GM12878 (cell line): ENCODE measurements at regions not wholly inside any gene's neighbourhood (a gene's known extent, or its start where the extent isn't known, plus 50 kb on each side); places are given as distances from the start of the nearest gene placed in this dataset.

Experiments
- ATAC-seq: fragments of 200-7000 bp; cut with Tn5 transposase; 3 replicates; pipeline ENCODE4 v1.9.1; 2020; ENCODE audit warnings: mild to moderate bottlenecking, moderate library complexity
- BruUV-seq: library from RNA; stranded (reverse); fragments of 400-500 nt; replicated peaks from 2 replicates; lab custom pipeline; 2021; lab: Mats Ljungman, UMichigan
- CTCF ChIA-PET: fragments of 300-600 bp; sonication (Branson Sonifier 250); formaldehyde crosslinking; extraction: SDS; loops from one replicate; lab custom pipeline; 2021; ENCODE audit warnings: inconsistent platforms; lab: Yijun Ruan, JAX
- POLR2A ChIA-PET: fragments of 350-600 bp; formaldehyde crosslinking; extraction: SDS; loops from one replicate; lab custom pipeline; 2021; ENCODE audit warnings: inconsistent platforms; lab: Charles Lee
- RAD21 ChIA-PET: fragments of 300-600 bp; sonication (Branson Sonifier 250); formaldehyde crosslinking; loops from one replicate; lab custom pipeline; 2023; ENCODE audit warnings: antibody characterized with exemption; ENCODE audit not compliant: unreplicated experiment; lab: Charles Lee
- SMC1A ChIA-PET: fragments of 300-600 bp; sonication (Branson Sonifier 250); formaldehyde crosslinking; loops from one replicate; lab custom pipeline; 2023; ENCODE audit not compliant: unreplicated experiment, uncharacterized antibody; lab: Charles Lee
- DNase-seq: peaks from one replicate; pipeline ENCODE4 v3.0.0-alpha.2; 2011; ENCODE audit warnings: low read depth, low spot score
- FAIRE-seq: peaks from 3 replicates; lab custom pipeline; 2011; peaks lifted over from hg19 to GRCh38; lab: Jason Lieb, UNC
- H2AFZ ChIP-seq: 2 replicates; pipeline ENCODE4 v1.6.0; 2011; ENCODE audit warnings: low read depth, low read length, control low read depth; ENCODE audit not compliant: control insufficient read depth
- H3K27ac ChIP-seq: 2 replicates; pipeline ENCODE4 v1.5.1; 2011; ENCODE audit warnings: control low read depth; ENCODE audit not compliant: control insufficient read depth, insufficient read depth
- H3K27me3 ChIP-seq, 2 experiments: replicated peaks in 1 of 2; 2 replicates each; pipeline versions ENCODE4 v1.6.0 to v1.6.1; 2011; ENCODE audit warnings: low read length in 1 of 2; ENCODE audit not compliant: control insufficient read depth in 2 of 2, insufficient read depth in 2 of 2
- H3K36me3 ChIP-seq, 2 experiments: 2 replicates each; pipeline ENCODE4 v1.5.1; 2011; ENCODE audit warnings: low read length in 1 of 2; ENCODE audit not compliant: control insufficient read depth in 2 of 2, insufficient read depth in 2 of 2
- H3K4me1 ChIP-seq: 2 replicates; pipeline ENCODE4 v1.6.1; 2011; ENCODE audit warnings: mild to moderate bottlenecking, low read length, moderate library complexity, mixed read lengths; ENCODE audit not compliant: control insufficient read depth, insufficient read depth
- H3K4me2 ChIP-seq: 2 replicates; pipeline ENCODE4 v1.6.0; 2011; ENCODE audit warnings: control low read depth; ENCODE audit not compliant: control insufficient read depth, insufficient read depth
- H3K4me3 ChIP-seq: fragments of 200-600 bp; sonication (generic); 2 replicates; pipeline ENCODE4 v1.5.1; 2016
- H3K79me2 ChIP-seq: 2 replicates; pipeline ENCODE4 v1.6.0; 2011; ENCODE audit warnings: low read length; ENCODE audit not compliant: control insufficient read depth, insufficient read depth
- H3K9ac ChIP-seq: 2 replicates; pipeline ENCODE4 v1.8.0; 2011; ENCODE audit warnings: low read length, control low read depth, mixed read lengths; ENCODE audit not compliant: control insufficient read depth, insufficient read depth
- H3K9me3 ChIP-seq: replicated peaks from 3 replicates; pipeline ENCODE4 v1.5.1; 2011; ENCODE audit warnings: mild to moderate bottlenecking, low read length; ENCODE audit not compliant: control insufficient read depth, insufficient read depth
- H4K20me1 ChIP-seq: 2 replicates; pipeline ENCODE4 v1.6.0; 2011; ENCODE audit not compliant: control insufficient read depth, insufficient read depth
- FOXM1 ChIP-seq: IDR thresholded peaks from 2 replicates; pipeline ENCODE4 v1.6.1; 2012; ENCODE audit warnings: low read depth, mild to moderate bottlenecking, inconsistent platforms, low read length, moderate library complexity
- JUNB ChIP-seq: IDR thresholded peaks from 2 replicates; pipeline ENCODE4 v1.6.1; 2016; ENCODE audit warnings: antibody characterized with exemption, mild to moderate bottlenecking
- KAT2A ChIP-seq: conservative IDR thresholded peaks from 2 replicates; pipeline ENCODE4 v1.6.1; 2011; ENCODE audit warnings: low read depth, low read length; ENCODE audit not compliant: control insufficient read depth
- MXI1 ChIP-seq: fragments of 150-350 bp; IDR thresholded peaks from 2 replicates; pipeline ENCODE4 v1.6.1; 2011; ENCODE audit warnings: low read depth, mild to moderate bottlenecking, inconsistent platforms, low read length, improper control_type of control experiment
- RELA ChIP-seq: fragments of 450-650 bp; IDR thresholded peaks from 2 replicates; pipeline ENCODE4 v1.8.0; 2014; ENCODE audit warnings: borderline replicate concordance; ENCODE audit not compliant: partially characterized antibody
- RFX5 ChIP-seq: IDR thresholded peaks from 2 replicates; pipeline ENCODE4 v1.6.1; 2011; ENCODE audit warnings: low read depth, low read length, improper control_type of control experiment
- SIN3A ChIP-seq: IDR thresholded peaks from 2 replicates; pipeline ENCODE4 v1.6.1; 2012; ENCODE audit warnings: low read depth, low read length, improper control_type of control experiment
- SRF ChIP-seq, 2 experiments: IDR thresholded peaks; 2 replicates each; pipeline ENCODE4 v1.6.1; 2011; ENCODE audit warnings: low read depth in 2 of 2, low read length in 2 of 2, mild to moderate bottlenecking in 1 of 2, moderate library complexity in 1 of 2
- STAT1 ChIP-seq: fragments of 450-650 bp; conservative IDR thresholded peaks from 2 replicates; pipeline ENCODE4 v1.6.1; 2014; ENCODE audit warnings: antibody characterized with exemption, mild to moderate bottlenecking
- TARDBP ChIP-seq: IDR thresholded peaks from 2 replicates; pipeline ENCODE4 v1.6.1; 2016; ENCODE audit warnings: borderline replicate concordance
- ZZZ3 ChIP-seq: IDR thresholded peaks from 2 replicates; pipeline ENCODE4 v1.6.1; 2011; ENCODE audit warnings: low read depth; ENCODE audit not compliant: control insufficient read depth, insufficient read length
- WGBS: methylation state at CpG from one replicate; pipeline ENCODE4 v1.1.6; 2016; ENCODE audit warnings: low lambda C conversion rate; ENCODE audit not compliant: insufficient replicate concordance, insufficient coverage; ENCODE audit errors: missing lambda C conversion rate; 5-methylcytosine and 5-hydroxymethylcytosine counted together
- in situ Hi-C: fragments of 300-500 bp; cut with MboI; formaldehyde crosslinking; loops from 9 replicates; pipeline ENCODE4 v1.14.3; 2018; ENCODE audit warnings: mixed read lengths
- intact Hi-C: fragments of 100-400 bp; cut with micrococcal nuclease; formaldehyde crosslinking; loops from one replicate; pipeline ENCODE4 v1.14.2; 2022; ENCODE audit not compliant: unreplicated experiment
- TF ChIP-seq, protein P1 (sequence below): fragments of 450-650 bp; formaldehyde crosslinking; IDR thresholded peaks from 2 replicates; pipeline ENCODE4 v1.5.0; 2022; ENCODE audit warnings: mild to moderate bottlenecking, missing genetic modification characterization
- TF ChIP-seq, protein P2 (sequence below): IDR thresholded peaks from 2 replicates; pipeline ENCODE4 v1.6.1; 2011; ENCODE audit warnings: low read depth, mild to moderate bottlenecking, low read length, moderate library complexity, borderline replicate concordance; ENCODE audit errors: extremely low read depth
- TF ChIP-seq, protein P3 (sequence below): IDR thresholded peaks from 2 replicates; pipeline ENCODE4 v1.6.1; 2012; ENCODE audit warnings: low read depth, low read length, improper control_type of control experiment
- TF ChIP-seq, protein P4 (sequence below): fragments of 450-650 bp; IDR thresholded peaks from 2 replicates; pipeline ENCODE4 v1.6.1; 2016; ENCODE audit warnings: mild to moderate bottlenecking

DNA sequence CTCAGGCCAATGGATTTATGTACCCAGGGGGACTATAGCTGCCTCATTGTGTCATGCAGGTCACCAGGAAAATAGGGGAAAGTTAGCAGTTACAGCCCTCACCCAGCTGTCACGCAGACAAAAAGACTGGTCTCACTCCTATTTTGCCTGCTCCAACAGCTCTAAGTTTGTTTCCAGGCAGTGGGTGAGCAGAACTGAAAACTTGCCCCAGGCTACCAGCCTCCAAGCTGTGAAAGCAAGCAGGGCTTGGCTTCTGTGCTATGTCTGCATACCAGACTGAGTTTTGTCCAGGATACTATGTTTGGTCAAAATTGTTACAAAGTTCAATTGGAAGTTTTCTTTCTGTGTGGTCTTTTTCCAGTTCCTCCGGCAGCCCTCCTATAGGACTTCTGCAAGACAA, 628.4 kb downstream of the FAM133A start:
- FAIRE-seq: no peak
- H3K27me3 ChIP-seq: no peaks in the 10 kb centered on the region
- TF ChIP-seq, protein P1, sequence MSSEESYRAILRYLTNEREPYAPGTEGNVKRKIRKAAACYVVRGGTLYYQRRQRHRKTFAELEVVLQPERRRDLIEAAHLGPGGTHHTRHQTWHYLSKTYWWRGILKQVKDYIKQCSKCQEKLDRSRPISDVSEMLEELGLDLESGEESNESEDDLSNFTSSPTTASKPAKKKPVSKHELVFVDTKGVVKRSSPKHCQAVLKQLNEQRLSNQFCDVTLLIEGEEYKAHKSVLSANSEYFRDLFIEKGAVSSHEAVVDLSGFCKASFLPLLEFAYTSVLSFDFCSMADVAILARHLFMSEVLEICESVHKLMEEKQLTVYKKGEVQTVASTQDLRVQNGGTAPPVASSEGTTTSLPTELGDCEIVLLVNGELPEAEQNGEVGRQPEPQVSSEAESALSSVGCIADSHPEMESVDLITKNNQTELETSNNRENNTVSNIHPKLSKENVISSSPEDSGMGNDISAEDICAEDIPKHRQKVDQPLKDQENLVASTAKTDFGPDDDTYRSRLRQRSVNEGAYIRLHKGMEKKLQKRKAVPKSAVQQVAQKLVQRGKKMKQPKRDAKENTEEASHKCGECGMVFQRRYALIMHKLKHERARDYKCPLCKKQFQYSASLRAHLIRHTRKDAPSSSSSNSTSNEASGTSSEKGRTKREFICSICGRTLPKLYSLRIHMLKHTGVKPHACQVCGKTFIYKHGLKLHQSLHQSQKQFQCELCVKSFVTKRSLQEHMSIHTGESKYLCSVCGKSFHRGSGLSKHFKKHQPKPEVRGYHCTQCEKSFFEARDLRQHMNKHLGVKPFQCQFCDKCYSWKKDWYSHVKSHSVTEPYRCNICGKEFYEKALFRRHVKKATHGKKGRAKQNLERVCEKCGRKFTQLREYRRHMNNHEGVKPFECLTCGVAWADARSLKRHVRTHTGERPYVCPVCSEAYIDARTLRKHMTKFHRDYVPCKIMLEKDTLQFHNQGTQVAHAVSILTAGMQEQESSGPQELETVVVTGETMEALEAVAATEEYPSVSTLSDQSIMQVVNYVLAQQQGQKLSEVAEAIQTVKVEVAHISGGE: no peak
- TF ChIP-seq ZZZ3: no peak
- no peak for TF ChIP-seq FOXM1
- TF ChIP-seq RELA: no peak
- TF ChIP-seq, protein P2, sequence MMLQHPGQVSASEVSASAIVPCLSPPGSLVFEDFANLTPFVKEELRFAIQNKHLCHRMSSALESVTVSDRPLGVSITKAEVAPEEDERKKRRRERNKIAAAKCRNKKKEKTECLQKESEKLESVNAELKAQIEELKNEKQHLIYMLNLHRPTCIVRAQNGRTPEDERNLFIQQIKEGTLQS: no peak
- TF ChIP-seq, protein P3, sequence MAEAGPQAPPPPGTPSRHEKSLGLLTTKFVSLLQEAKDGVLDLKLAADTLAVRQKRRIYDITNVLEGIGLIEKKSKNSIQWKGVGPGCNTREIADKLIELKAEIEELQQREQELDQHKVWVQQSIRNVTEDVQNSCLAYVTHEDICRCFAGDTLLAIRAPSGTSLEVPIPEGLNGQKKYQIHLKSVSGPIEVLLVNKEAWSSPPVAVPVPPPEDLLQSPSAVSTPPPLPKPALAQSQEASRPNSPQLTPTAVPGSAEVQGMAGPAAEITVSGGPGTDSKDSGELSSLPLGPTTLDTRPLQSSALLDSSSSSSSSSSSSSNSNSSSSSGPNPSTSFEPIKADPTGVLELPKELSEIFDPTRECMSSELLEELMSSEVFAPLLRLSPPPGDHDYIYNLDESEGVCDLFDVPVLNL: no peak
- TF ChIP-seq TARDBP: no peak
- no peak for TF ChIP-seq STAT1
- no peak for TF ChIP-seq SIN3A
- TF ChIP-seq MXI1: no peak
- TF ChIP-seq, protein P4, sequence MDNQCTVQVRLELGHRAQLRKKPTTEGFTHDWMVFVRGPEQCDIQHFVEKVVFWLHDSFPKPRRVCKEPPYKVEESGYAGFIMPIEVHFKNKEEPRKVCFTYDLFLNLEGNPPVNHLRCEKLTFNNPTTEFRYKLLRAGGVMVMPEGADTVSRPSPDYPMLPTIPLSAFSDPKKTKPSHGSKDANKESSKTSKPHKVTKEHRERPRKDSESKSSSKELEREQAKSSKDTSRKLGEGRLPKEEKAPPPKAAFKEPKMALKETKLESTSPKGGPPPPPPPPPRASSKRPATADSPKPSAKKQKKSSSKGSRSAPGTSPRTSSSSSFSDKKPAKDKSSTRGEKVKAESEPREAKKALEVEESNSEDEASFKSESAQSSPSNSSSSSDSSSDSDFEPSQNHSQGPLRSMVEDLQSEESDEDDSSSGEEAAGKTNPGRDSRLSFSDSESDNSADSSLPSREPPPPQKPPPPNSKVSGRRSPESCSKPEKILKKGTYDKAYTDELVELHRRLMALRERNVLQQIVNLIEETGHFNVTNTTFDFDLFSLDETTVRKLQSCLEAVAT: no peak
- TF ChIP-seq KAT2A: no peak
- no peak for TF ChIP-seq JUNB
- no peak for TF ChIP-seq SRF (IDR thresholded peaks at IDR 0.05; ENCODE audit: low read depth in 2 of 2, low read length in 2 of 2)
- no peak for TF ChIP-seq RFX5

More for the DNA sequence above, 628.4 kb downstream of the FAM133A start:
- H3K9ac ChIP-seq: no peak overlapping the region
- no peak overlapping the region for H3K27ac ChIP-seq
- no peak for ATAC-seq
- H3K79me2 ChIP-seq: no peaks in the 10 kb centered on the region
- no peaks in the 10 kb centered on the region for H3K9me3 ChIP-seq
- ChIA-PET CTCF (interaction anchor here (1.7 kb wide), 1 partner anchor 8 kb away, joined by 4 read pairs; no protein-coding TSS in a partner anchor), POLR2A (no interaction called here), SMC1A (no interaction called here), RAD21 (no interaction called here)
- DNase-seq: no peak
- no peaks in the 10 kb centered on the region for H4K20me1 ChIP-seq
- H2AFZ ChIP-seq: no peak overlapping the region
- intact Hi-C loops (no loop called here), in situ Hi-C loops (no loop called here)
- no peak overlapping the region for H3K4me3 ChIP-seq
- BruUV-seq: no TSS peak
- no peaks in the 10 kb centered on the region for H3K36me3 ChIP-seq
- H3K4me2 ChIP-seq: no peak overlapping the region
- no peaks in the 10 kb centered on the region for H3K4me1 ChIP-seq
- 32% methylated on average over 2 of the region's 2 CpGs for WGBS
